T-helper 2 cell treated with Interferon-gamma antibody and Interleukin-4, amounts not matched to agents 5 μg/mL and 100 μg/mL, for 36 hours (primary cell): ENCODE measurements at regions not wholly inside any gene's neighbourhood (a gene's known extent, or its start where the extent isn't known, plus 50 kb on each side); places are given as distances from the start of the nearest gene placed in this dataset.
"Not testable (repeated sequence)": the region's sequence is repeated elsewhere in the genome, so short reads cannot be mapped to it uniquely, and the experiment has no call there.

Experiments used
- DNase-seq: peaks from one replicate; pipeline ENCODE4 v3.0.0; 2021; ENCODE audit warnings: low spot score
- H3K27ac Mint-ChIP-seq: one replicate; pipeline ENCODE4 v1.8.0; 2021; ENCODE audit warnings: mild to moderate bottlenecking, mixed read lengths
- H3K27me3 Mint-ChIP-seq: one replicate; pipeline ENCODE4 v1.8.0; 2021; ENCODE audit warnings: low read depth, mixed read lengths
- H3K36me3 Mint-ChIP-seq: one replicate; pipeline ENCODE4 v1.8.0; 2021; ENCODE audit warnings: low read depth, mixed read lengths
- H3K4me1 Mint-ChIP-seq: one replicate; pipeline ENCODE4 v1.8.0; 2021; ENCODE audit warnings: low read depth, mixed read lengths
- H3K4me3 Mint-ChIP-seq: one replicate; pipeline ENCODE4 v1.8.0; 2022; ENCODE audit warnings: mild to moderate bottlenecking, moderate library complexity, mixed read lengths
- H3K9me3 Mint-ChIP-seq: one replicate; pipeline ENCODE4 v1.8.0; 2021; ENCODE audit warnings: mixed read lengths

DNA sequence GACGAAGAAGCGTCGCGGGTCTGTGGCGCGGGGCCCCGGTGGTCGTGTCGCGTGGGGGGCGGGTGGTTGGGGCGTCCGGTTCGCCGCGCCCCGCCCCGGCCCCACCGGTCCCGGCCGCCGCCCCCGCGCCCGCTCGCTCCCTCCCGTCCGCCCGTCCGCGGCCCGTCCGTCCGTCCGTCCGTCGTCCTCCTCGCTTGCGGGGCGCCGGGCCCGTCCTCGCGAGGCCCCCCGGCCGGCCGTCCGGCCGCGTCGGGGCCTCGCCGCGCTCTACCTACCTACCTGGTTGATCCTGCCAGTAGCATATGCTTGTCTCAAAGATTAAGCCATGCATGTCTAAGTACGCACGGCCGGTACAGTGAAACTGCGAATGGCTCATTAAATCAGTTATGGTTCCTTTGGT, 1533.5 kb upstream of the TPTE start:
- H3K4me1 Mint-ChIP-seq, H3K27ac Mint-ChIP-seq, DNase-seq, H3K4me3 Mint-ChIP-seq, H3K27me3 Mint-ChIP-seq, H3K36me3 Mint-ChIP-seq: not testable (repeated sequence)
- peaks cover 43% of the 10 kb centered on the region for H3K9me3 Mint-ChIP-seq

DNA sequence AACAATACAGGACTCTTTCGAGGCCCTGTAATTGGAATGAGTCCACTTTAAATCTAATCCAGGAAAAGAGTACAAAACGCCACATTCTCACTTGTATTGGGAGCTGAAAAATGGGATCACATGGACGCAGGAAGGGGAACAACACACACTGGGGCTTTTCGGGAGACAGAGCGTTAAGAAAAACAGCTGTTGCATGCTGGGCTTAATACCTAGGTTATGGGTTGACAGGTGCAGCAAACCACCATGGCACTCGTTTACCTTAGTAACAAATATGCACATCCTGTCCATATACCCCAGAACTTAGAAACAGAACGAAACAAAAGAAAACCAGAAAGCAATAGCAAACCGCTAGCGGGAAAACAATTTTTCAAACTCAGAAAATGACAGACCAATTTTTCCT, 1532.7 kb upstream of the TPTE start:
- no peak for DNase-seq
- no peak overlapping the region for H3K27ac Mint-ChIP-seq
- H3K36me3 Mint-ChIP-seq = peaks cover 3% of the 10 kb centered on the region
- peaks cover 51% of the 10 kb centered on the region for H3K9me3 Mint-ChIP-seq
- H3K4me3 Mint-ChIP-seq = no peak overlapping the region
- H3K27me3 Mint-ChIP-seq = no peaks in the 10 kb centered on the region
- no peaks in the 10 kb centered on the region for H3K4me1 Mint-ChIP-seq

DNA sequence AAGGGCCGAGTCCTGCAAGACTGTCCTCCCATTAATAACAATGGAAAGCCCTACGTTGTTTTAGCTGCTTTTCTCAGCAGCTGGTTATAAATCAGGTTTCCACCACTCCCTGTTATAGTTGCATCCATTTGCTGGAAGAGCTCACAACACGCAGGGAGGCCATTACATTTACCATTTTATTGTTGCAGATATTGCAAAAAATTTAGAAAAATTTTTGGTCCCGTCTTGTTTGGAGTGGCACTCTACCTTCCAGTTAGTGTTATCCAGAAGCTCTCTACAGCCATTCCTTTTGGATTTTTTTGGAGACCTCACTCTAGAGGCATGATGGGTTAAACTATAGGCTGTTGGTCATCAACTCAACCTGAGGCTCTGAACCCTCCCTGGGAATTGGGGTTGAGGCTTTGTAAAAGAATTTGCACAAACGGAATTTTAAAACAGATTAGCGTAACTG, 1532.1 kb upstream of the TPTE start:
- no peak overlapping the region for H3K4me3 Mint-ChIP-seq
- H3K4me1 Mint-ChIP-seq = no peaks in the 10 kb centered on the region
- no peak overlapping the region for H3K27ac Mint-ChIP-seq
- H3K27me3 Mint-ChIP-seq = no peaks in the 10 kb centered on the region
- peaks cover 3% of the 10 kb centered on the region for H3K36me3 Mint-ChIP-seq
- peaks cover 56% of the 10 kb centered on the region for H3K9me3 Mint-ChIP-seq
- DNase-seq = no peak

DNA sequence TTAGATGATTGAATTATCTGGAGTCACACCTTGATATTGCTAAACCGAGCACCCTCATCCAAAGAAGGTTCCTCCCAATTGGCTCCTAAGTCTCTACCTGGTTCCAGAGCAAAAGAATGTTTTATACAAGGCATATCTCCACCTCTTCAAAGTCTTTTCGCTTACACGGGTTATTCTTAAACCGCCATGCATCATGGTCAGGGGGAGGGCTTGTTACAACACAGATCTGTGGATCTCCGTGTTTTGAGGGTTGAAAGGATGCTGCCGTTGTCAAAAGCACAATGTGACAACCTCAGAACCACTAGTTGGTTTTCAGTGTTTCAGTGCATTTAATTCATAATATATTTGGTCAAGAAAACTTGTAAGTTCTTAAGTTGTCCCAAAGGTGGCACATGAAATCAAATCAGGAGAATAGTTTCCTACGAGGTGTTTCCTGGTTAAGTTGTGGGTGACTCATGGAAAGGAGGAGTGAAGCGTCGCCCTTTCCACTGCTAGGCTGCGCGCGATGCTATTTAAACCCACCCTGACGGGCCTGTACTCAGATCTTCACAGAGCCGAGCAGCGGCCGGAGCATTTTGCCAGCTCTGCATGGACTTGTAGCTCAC, 1531.6 kb upstream of the TPTE start:
- no peak overlapping the region for H3K27ac Mint-ChIP-seq
- peaks cover 62% of the 10 kb centered on the region for H3K9me3 Mint-ChIP-seq
- no peak overlapping the region for H3K4me3 Mint-ChIP-seq
- peaks cover 3% of the 10 kb centered on the region for H3K36me3 Mint-ChIP-seq
- no peak for DNase-seq
- H3K4me1 Mint-ChIP-seq = no peaks in the 10 kb centered on the region
- no peaks in the 10 kb centered on the region for H3K27me3 Mint-ChIP-seq

DNA sequence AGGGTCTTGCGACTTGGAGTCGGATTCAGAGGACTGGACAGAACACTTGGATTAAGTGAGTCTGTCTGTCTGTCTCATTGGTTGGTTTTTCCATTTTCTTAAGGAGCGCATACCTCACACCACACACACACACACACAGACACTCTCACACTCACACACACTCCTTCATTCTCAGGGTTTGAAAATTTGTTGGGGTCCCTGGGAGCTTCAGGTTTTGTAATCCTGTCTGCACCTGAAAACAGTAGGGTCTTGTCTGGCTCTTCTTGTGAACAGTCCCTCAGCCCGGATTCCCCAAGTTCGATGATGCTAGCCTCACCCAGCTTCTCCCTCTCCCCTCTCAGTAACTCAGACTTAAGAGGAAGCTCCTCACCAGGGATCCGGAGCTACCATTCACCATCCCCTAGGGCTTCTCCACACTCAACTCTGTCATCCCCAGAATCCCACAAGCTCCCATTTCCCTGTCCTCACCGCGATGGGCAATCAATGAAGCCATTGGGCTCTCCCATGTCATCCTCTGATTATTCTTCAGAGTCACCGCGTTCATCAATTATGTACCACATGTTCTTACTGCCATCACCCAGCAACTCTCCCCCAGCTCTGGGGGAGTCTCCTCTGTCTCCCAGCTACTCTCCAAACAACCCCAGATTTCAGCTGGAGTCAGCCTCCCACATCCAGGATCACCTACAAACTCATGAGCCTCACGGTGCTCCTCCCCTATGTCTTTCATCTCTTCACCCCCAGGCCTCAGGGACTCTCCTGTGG, 1530.9 kb upstream of the TPTE start:
- H3K9me3 Mint-ChIP-seq = peaks cover 69% of the 10 kb centered on the region
- no peaks in the 10 kb centered on the region for H3K27me3 Mint-ChIP-seq
- DNase-seq = no peak
- H3K4me1 Mint-ChIP-seq = no peaks in the 10 kb centered on the region
- H3K27ac Mint-ChIP-seq = no peak overlapping the region
- H3K36me3 Mint-ChIP-seq = peaks cover 3% of the 10 kb centered on the region
- H3K4me3 Mint-ChIP-seq = no peak overlapping the region

DNA sequence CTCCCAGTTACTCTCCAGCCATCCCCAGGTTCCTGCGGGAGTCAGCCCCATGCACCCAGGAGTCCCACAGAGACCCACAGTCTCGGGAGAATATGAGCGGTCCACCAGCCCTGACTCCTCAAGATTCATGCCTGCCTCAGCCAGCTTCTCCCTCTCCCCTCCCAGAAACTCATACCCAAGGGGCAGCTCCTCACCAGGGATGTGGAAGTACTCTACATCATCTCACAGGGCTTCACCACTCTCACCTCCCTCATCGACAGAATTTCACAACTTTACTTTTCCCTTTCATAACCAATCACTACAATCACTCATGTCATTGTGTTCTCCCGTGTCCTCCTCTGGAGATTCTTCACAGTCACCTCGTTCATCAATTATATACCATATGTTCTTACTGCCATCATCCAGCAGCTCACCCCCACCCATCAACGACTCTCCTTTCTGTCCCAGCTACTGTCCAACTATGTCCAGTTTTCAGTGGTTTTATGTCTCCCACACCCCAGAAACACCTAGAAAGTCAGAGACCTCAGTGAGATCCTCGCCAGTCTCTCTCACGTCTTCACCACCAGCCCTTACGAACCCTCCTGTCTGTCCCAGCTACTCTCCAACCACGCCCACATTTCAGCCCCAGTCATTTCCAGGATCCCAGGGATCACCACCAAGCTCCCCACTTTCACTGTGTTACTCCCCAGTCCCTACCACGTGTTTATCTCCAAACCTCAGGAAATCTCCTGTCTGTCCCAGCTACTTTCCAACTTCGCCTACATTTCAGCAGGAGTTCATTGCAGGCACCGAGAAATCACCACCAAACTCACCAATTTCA, 1530.1 kb upstream of the TPTE start:
- no peak for DNase-seq
- Mint-ChIP-seq H3K4me1 (no peaks in the 10 kb centered on the region), H3K4me3 (no peak overlapping the region), H3K27me3 (no peaks in the 10 kb centered on the region), H3K27ac (no peak overlapping the region), H3K9me3 (peaks cover 70% of the 10 kb centered on the region), H3K36me3 (peaks cover 3% of the 10 kb centered on the region)

DNA sequence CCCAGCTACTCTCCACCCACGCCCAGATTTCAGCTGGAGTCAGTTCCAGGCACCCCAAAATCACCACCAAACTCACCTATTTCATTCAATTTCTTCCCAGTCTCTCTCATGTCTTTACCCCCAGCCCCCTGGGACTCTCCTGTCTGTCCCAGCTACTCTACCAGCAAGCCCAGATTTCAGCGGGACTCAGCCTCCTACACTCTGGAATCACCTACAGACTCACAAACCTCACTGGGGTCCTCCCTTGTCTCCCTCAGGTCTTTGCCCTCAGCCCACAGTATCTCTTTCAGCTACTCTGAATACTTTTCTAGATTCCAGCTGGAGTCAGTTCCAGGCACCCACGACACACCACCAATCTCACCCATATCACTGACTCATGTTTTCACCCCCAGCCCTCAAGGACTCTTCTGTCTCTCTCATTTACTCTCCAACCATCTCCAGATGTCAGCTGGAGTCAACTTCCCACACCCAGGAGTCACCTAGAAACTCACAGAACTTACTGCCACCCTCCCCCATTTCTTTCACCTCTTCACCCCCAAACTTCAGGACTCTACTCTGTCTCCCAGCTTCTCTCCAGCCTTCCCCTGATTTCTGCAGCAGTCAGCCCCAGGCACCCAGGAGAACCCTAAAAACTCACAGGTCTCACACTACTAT, 1529.3 kb upstream of the TPTE start:
- Mint-ChIP-seq H3K27me3 (no peaks in the 10 kb centered on the region), H3K27ac (no peak overlapping the region), H3K9me3 (peaks cover 74% of the 10 kb centered on the region), H3K4me3 (no peak overlapping the region), H3K4me1 (no peaks in the 10 kb centered on the region), H3K36me3 (peaks cover 3% of the 10 kb centered on the region)
- no peak for DNase-seq

DNA sequence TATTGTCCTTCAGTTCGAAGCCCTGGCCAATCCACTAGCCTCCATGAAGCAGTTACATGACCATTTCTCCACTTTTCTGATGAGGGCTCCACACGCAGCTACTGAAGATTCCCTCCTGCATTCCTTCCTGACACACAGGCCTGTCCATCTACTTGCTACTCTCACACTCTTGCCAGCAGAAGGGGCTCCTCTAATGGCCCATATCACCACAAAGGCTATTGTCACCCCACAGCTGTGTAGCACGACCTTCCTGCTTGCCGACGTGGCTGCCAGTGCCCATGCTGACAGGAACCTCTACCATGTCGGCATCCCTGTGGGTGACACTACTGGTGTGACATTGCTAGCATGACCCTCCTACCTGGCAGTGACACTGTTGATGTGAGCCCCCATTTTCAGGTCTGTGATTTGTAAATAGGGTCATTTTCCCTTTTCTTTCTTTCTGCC, 1528.6 kb upstream of the TPTE start:
- peaks cover 80% of the 10 kb centered on the region for H3K9me3 Mint-ChIP-seq
- peaks cover 3% of the 10 kb centered on the region for H3K36me3 Mint-ChIP-seq
- no peak overlapping the region for H3K4me3 Mint-ChIP-seq
- no peaks in the 10 kb centered on the region for H3K4me1 Mint-ChIP-seq
- H3K27me3 Mint-ChIP-seq = no peaks in the 10 kb centered on the region
- no peak for DNase-seq
- H3K27ac Mint-ChIP-seq = no peak overlapping the region

DNA sequence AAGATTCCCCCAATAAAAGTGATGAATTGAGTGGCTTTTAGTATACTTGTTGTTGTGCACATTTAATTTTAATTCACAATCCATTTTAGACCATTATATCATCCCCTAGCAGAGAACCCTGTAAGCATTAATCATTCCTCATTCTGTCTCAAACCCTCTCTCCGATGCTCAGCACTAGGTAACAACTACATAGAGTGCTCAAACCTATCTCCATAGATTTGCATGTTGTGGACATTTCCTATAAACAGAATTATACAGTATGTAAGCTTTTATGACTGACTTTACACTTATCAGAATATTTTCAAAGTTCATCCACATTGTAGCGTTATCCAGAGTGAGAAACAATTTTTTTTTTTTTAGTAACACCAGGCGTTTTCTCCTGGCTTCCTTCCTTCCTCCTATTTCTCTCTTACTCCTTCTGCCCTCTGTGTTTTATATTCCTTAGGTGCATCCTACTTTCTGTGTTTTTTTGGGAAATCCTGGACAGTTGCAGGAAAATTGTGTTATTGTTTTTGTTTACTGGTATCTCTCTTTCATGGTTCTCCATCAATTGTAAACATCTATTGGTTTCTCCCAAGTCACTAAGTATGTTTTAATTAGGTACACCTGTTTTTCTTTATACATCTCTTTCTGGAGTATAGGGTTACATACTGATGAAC, 1528.0 kb upstream of the TPTE start:
- Mint-ChIP-seq H3K4me1 (no peaks in the 10 kb centered on the region), H3K36me3 (peaks cover 3% of the 10 kb centered on the region), H3K27ac (no peak overlapping the region), H3K9me3 (peaks cover 80% of the 10 kb centered on the region), H3K4me3 (no peak overlapping the region), H3K27me3 (no peaks in the 10 kb centered on the region)
- DNase-seq = no peak

DNA sequence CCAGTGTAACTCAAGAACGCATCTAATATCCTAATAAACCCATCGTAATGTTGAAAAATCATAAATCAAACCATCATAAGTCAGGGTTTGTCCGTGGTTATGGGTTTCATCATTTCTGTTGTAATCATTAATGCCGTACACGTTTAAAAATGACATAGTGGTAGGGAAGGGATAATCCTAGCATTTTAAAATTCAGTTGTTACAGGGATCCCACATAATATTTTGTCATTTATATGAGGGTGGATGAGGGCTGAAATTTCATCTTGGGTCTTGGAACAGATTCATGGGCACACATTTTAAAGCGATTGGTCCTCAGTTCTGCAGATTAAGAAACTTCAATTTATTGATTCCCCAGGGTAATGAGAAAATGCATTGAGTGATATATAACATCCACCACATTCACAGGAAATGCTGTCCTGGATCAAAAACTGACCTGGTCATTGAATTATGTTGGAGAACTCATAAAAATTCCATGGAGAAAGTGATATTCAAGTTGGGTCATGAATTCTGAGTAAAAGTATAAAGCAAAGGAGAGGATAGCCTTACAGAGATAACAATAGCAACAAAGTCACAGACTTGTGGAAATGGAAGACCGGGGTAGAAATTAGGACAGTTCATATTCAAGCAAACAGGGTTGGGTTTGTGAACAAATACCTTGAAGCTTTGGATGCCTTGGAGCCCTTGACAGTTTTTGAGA, 1527.3 kb upstream of the TPTE start:
- no peak for DNase-seq
- Mint-ChIP-seq H3K36me3 (peaks cover 3% of the 10 kb centered on the region), H3K4me3 (no peak overlapping the region), H3K27ac (no peak overlapping the region), H3K9me3 (peaks cover 77% of the 10 kb centered on the region), H3K27me3 (no peaks in the 10 kb centered on the region), H3K4me1 (no peaks in the 10 kb centered on the region)

DNA sequence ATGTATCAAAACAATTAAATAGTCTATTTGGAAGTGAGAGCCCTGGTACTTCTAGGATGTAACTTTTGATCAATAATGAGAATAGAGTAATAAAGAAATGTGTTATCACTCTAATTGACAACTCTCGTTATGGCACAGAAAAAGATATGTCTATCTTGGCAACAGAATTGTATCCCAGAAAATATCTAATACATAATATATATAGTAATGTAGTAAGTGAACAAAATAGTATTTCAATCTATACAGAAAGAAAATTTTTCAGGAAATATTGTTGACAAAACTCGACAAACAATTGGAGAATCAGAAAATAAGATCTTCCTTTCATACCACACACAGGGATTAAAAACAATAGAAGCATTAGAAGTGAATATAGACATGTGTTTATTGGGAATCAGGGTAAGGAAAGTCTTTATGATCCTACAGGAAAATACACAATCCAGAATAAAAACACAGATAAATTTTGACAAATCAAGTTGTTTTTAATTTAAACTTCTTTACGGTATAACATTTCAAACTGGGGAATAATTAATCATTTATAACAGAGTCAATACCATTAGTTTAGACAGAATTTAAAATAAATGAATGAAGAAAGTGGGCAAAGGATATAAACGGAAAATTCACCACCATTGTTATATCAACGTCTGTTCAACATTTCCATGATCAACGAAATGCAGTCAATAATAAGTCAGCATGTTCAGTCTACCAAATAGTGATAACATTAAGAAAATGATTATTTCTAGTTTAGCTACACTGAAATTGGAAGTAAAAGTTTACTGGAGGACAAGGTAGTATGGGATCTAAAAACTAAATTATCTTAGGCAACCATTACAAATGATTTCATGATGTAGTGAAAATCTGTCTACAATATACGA, 1526.5 kb upstream of the TPTE start:
- Mint-ChIP-seq H3K4me3 (no peak overlapping the region), H3K9me3 (peaks cover 74% of the 10 kb centered on the region), H3K36me3 (peaks cover 3% of the 10 kb centered on the region), H3K27me3 (no peaks in the 10 kb centered on the region), H3K4me1 (no peaks in the 10 kb centered on the region), H3K27ac (no peak overlapping the region)
- no peak for DNase-seq

DNA sequence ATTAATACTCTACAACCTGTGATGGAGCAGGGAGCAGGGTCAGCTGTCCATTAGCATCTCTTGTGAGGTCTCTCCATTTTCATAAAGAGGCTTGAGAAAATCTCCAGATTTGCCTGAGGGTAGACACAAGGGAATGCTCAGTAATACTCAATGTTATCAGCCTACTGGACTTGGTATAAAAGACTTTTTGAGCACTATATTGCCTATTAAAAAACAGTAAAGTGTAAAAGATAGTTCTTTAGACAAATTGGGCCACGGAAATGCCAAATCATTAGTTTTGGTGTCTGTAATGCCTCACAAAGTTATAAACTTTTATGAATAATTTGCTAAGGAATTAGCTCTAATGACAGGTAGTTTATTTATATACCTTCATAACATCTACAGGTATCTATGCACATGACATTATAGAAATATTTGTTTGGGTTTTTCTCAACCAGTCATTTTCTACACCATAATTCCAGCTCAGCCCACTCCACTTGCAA, 1524.9 kb upstream of the TPTE start:
- H3K27ac Mint-ChIP-seq, H3K36me3 Mint-ChIP-seq, H3K4me3 Mint-ChIP-seq, H3K27me3 Mint-ChIP-seq, DNase-seq, H3K4me1 Mint-ChIP-seq: not testable (repeated sequence)
- H3K9me3 Mint-ChIP-seq = peaks cover 69% of the 10 kb centered on the region
